Skeletal muscle tissue (tissue), 3 donors: ENCODE measurements at regions not wholly inside any gene's neighbourhood (a gene's known extent, or its start where the extent isn't known, plus 50 kb on each side); places are given as distances from the start of the nearest gene placed in this dataset.
"Not testable (repeated sequence)": the region's sequence is repeated elsewhere in the genome, so short reads cannot be mapped to it uniquely, and the experiment has no call there.

ENCODE experiments used
- H3K27ac ChIP-seq: one replicate; pipeline ENCODE4 v1.7.0; 2013; ENCODE audit warnings: mild to moderate bottlenecking, low read depth, low read length, inconsistent platforms
- H3K27me3 ChIP-seq, 3 donors: one replicate each; pipeline ENCODE4 v1.7.0; 2013; ENCODE audit warnings: low read length in 3 of 3; ENCODE audit not compliant: control insufficient read depth in 3 of 3, insufficient read depth in 3 of 3
- H3K36me3 ChIP-seq, 3 donors: one replicate each; pipeline ENCODE4 v1.7.0; 2013; ENCODE audit warnings: low read length in 3 of 3; ENCODE audit not compliant: control insufficient read depth in 3 of 3, insufficient read depth in 3 of 3
- H3K4me1 ChIP-seq, 3 donors: one replicate each; pipeline ENCODE4 v1.7.0; 2013; ENCODE audit warnings: low read length in 3 of 3, mild to moderate bottlenecking in 3 of 3; ENCODE audit not compliant: control insufficient read depth in 3 of 3, insufficient read depth in 3 of 3
- H3K4me3 ChIP-seq, 3 donors: one replicate each; pipeline ENCODE4 v1.7.0; 2013; ENCODE audit warnings: low read length in 3 of 3
- H3K9ac ChIP-seq, 3 donors: one replicate each; pipeline ENCODE4 v1.7.0; 2013; ENCODE audit warnings: low read length in 3 of 3, mild to moderate bottlenecking in 3 of 3, moderate library complexity in 2 of 3, low read depth in 1 of 3
- H3K9me3 ChIP-seq, 3 donors: one replicate each; pipeline ENCODE4 v1.7.0; 2013; ENCODE audit warnings: low read length in 3 of 3; ENCODE audit not compliant: control insufficient read depth in 3 of 3
- donor health status: Osteomylitis.

DNA sequence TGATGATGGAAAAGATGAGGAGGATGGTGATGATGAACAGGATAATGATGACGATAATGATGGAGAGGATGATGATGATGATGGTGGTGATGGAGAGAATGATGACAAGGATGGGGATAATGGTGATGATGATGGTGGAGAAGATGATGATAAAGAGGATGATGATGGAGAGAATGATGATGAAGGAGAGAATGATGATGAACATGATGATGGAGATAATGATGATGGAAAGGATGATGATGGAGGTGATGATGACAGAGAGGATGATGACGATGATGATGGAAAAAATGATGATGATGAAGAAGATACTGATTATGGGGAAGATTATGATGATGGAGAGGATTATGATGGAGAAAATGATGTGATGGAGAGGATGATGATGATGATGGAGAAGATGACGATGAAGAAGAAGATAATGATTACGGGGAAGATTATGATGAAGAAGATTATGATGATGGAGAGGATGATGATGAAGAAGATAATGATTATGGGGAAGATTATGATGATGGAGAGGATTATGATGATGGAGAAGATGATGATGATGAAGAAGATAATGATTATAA, 204.1 kb downstream of the MATN1 start:
- Histone ChIP-seq H3K9me3 (no peaks in the 10 kb centered on the region), H3K27me3 (peaks cover 0 to 3% (median 0%) of the 10 kb centered on the region in 3 donors), H3K9ac (no peak overlapping the region), H3K36me3 (no peaks in the 10 kb centered on the region), H3K27ac (no peak overlapping the region), H3K4me1 (peaks cover 30 to 31% (median 31%) of the 10 kb centered on the region in 3 donors), H3K4me3 (no peak overlapping the region)

DNA sequence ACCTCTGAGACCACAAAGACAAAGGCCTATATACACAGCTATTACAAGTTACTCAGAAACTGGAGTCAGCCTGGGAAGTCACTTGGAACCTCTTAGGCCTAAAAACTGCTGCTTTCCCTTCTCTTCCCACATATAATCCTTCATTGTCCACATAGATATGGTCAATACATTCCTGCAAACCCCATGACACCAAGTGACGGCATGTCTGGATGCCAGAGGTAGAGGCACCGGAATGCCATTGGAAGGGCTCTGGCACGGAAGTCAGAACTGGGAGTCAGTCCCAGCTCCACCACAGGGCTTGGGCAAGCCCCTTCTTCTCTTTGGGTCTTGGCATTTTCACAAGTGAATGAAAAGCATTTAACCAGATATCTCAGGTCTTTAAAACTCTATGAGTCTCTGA, 204.7 kb downstream of the MATN1 start:
- H3K27me3 ChIP-seq = peaks cover 0 to 1% (median 0%) of the 10 kb centered on the region in 3 donors
- peaks cover 26 to 28% (median 27%) of the 10 kb centered on the region in 3 donors for H3K4me1 ChIP-seq
- H3K9me3 ChIP-seq = no peaks in the 10 kb centered on the region
- H3K27ac ChIP-seq = no peak overlapping the region
- no peaks in the 10 kb centered on the region for H3K36me3 ChIP-seq
- no peak overlapping the region for H3K4me3 ChIP-seq
- H3K9ac ChIP-seq = no peak overlapping the region

DNA sequence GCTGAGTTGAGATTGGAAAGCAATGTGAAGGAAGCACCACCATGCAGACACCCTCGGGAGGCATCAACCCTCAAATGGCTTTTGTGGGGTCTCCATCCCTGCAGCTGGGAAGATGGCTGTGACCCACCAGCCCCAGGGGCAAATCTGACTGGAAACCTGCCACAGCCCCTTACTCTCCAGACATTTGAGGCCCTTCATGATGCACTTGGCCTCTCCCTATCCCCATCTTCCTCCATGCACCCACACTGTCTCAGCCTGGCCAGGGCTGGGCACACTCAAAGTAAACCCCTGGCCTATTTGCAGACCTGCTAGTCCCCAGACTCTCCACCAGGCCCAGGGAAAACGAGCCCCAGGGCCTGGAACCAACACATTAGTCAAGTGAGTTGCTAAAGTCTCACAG, 205.2 kb downstream of the MATN1 start:
- Histone ChIP-seq H3K4me3 (no peak overlapping the region), H3K27me3 (no peaks in the 10 kb centered on the region), H3K9ac (no peak overlapping the region), H3K4me1 (peaks cover 21 to 23% (median 22%) of the 10 kb centered on the region in 3 donors), H3K9me3 (no peaks in the 10 kb centered on the region), H3K36me3 (no peaks in the 10 kb centered on the region), H3K27ac (no peak overlapping the region)

DNA sequence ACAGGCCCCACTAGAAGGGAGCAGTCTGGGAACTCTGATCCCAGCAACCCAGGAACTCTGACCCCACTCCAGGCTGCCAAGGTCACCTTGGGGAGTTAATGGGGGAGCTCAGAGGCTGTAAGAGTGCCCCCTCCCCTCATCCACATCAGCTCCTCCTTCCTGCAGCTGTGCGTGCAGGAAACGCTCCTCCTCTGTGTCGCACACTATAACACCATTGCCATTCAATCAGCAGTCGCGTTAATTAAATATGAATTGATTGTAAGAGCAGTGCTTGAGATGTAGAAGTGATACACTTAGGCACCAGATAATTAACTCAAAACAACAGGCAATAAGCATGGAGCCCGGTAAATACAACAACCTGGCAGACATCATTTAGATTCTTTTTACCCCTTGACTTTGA, 205.7 kb downstream of the MATN1 start:
- H3K4me1 ChIP-seq = peaks cover 16 to 18% (median 17%) of the 10 kb centered on the region in 3 donors
- not testable (repeated sequence) for H3K36me3 ChIP-seq, H3K9me3 ChIP-seq, H3K27ac ChIP-seq, H3K27me3 ChIP-seq, H3K4me3 ChIP-seq, H3K9ac ChIP-seq

DNA sequence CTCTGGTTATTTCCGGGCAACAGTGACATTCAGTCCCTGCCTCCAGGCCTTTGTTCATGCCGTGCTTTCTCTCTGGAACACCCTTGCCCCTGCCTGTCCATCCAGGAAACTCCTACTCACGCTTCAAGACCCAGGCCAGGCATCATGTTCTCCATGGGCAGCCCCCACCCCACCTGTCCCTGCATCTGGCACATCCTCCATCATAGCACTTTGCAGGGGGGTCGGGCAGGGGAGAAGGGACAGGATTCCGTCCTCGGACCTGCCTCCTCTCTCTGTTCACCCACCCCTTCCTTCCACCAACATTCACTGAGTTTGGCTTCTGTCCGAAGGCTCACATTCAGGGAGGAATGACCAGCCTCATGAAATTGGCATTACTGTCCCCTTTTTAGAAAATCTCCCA, 206.1 kb downstream of the MATN1 start:
- peaks cover 11 to 13% (median 12%) of the 10 kb centered on the region in 3 donors for H3K4me1 ChIP-seq
- not testable (repeated sequence) for H3K27me3 ChIP-seq, H3K36me3 ChIP-seq, H3K9ac ChIP-seq, H3K4me3 ChIP-seq, H3K27ac ChIP-seq, H3K9me3 ChIP-seq

DNA sequence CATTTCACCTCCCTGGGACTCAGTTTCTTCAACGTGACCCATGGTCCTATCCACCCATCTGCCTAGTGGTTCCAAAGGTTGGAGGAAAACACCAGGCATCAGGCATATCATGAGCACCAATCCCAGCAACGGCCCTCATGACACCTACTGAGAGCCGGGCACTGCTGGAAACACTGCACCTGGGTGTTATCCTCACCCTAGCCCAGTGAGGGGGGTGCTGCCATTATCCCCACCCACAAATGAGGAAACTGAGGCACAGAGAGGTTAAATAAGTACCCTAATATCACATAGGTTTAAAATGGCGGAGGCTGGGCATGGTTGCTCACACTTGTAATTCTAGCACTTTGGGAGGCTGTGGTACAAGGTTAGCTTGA, 206.9 kb downstream of the MATN1 start:
- no peaks in the 10 kb centered on the region for H3K36me3 ChIP-seq
- H3K4me1 ChIP-seq = peaks cover 4 to 6% (median 5%) of the 10 kb centered on the region in 3 donors
- H3K4me3 ChIP-seq = no peak overlapping the region
- no peak overlapping the region for H3K27ac ChIP-seq
- H3K9ac ChIP-seq = no peak overlapping the region
- H3K27me3 ChIP-seq = peaks cover 0 to 3% (median 2%) of the 10 kb centered on the region in 3 donors
- H3K9me3 ChIP-seq = no peaks in the 10 kb centered on the region

DNA sequence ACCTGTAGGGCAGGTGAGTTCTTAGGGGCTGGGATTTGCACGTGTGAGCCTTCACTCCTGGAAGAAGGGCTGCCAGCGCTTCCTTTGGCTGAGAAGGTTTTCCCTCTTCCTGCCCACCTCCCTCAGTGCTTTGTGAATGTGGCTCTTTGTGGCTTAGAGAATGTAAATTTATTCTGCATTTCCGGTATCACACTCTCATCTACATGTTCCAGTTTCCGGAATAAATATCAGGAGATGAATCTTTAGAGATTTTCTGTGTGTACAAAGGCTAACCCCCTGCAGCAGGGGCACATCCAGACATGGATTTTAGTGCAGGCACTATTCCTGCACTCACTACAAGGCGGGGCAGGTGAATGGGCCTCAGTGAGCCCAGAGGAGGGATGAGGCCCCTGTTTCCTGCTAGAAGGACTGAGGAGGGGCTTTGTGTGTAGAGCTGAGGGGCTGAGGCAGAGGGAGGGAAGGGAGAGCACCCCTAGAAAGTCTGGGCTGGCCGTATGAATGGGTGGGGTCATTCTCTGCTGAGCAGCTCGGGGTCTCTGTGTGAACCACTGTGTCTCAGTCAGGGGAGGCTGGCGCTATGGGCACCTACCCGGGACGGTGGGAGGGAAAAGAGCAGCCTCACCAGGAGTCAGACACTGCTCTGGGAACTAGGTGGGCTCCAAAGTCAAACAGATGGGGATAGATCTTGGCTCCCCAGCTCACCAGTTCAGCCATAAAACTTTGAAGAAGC, 207.5 kb downstream of the MATN1 start:
- Histone ChIP-seq H3K9me3 (no peaks in the 10 kb centered on the region), H3K4me3 (no peak overlapping the region), H3K27ac (no peak overlapping the region), H3K4me1 (peaks cover 0 to under 1% (median 0%) of the 10 kb centered on the region in 3 donors), H3K36me3 (no peaks in the 10 kb centered on the region), H3K27me3 (peaks cover 1 to 5% (median 4%) of the 10 kb centered on the region in 3 donors), H3K9ac (no peak overlapping the region)

DNA sequence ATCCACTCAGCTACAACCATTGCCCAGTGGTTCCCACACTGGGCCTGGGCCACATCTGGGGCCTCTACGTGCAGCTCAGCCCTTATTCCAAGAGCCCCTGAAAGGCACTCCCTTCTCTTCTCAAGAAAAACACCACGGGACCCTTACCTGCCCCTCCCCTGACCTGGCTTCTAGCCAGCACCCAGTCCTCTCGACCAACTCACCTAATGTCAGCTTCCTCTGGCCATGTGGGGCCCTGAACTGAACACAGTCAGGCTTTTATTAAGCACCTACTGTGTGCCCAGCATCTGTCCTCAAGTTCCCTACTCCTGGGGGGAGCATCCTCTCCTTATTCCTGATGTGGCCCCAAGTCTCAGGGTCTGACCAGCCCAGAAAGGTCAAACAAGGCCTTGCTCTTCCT, 208.4 kb downstream of the MATN1 start:
- H3K4me1 ChIP-seq = no peaks in the 10 kb centered on the region
- H3K9ac ChIP-seq = no peak overlapping the region
- no peaks in the 10 kb centered on the region for H3K36me3 ChIP-seq
- H3K4me3 ChIP-seq = no peak overlapping the region
- H3K27ac ChIP-seq = no peak overlapping the region
- H3K27me3 ChIP-seq = peaks cover 3 to 5% (median 4%) of the 10 kb centered on the region in 3 donors
- no peaks in the 10 kb centered on the region for H3K9me3 ChIP-seq

DNA sequence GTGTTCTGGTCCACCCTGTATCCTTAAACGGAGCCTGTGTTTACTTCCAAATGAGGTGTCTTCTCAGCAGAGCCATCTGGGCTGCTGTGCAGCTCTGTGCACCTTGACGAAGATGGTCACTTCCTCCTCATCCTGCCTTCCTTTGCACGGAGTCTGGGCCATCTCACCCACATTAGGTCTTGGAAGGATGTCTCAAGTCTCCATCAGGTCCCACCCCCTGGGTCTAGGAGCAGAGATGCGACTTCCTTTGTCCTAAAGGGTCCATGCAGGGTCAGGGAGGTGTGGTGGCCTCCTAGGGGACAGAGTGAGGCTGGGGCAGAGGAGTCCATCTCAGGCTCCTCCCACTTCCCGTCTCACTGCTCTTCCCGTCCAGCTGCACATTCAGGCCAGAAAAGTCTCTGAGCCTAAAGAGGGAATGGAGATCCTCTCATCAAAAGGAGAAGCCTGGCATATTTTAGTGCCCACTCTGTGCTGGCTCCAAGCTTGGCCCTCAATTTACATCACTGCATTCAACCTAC, 209.2 kb downstream of the MATN1 start:
- Histone ChIP-seq H3K27me3 (peaks cover 4 to 10% (median 7%) of the 10 kb centered on the region in 3 donors), H3K4me3 (no peak overlapping the region), H3K4me1 (no peaks in the 10 kb centered on the region), H3K36me3 (no peaks in the 10 kb centered on the region), H3K27ac (no peak overlapping the region), H3K9me3 (no peaks in the 10 kb centered on the region), H3K9ac (no peak overlapping the region)

DNA sequence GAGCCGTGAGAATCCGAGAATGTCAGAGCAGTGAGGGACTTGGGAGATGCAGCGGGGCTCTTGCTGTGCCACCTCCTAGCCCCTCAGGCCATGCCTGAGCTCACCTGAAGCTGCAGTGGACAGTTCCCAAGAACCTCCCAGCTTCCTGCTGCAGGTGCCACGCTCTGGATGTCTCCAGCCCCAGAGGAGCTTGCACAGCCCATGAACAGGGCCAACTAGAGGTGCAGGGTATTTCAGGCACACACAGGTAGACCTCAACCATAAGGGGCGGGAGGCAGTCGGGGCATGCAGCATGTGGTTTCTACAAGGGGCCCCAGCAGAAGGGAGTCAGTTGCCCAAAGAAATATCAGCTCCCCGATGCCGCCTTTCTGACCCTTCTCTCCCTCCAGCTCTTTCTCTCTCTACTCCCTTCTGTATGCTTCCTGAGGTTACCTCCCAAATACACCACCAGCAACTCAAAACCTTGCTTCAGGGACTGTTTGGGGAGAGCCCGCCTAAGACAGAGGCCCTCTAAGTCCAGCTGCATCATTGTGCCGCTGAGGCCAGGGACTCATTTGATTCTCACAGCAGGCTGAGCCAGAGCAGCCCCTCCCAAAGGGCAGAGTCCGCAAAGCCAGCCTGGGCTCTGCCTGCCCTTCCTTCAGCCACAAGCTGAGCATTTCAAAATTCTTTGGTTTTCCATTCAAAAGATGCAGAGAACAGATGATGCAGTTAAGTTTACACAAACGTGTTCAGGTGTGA, 209.8 kb downstream of the MATN1 start:
- Histone ChIP-seq H3K36me3 (no peaks in the 10 kb centered on the region), H3K9ac (no peak overlapping the region), H3K27ac (no peak overlapping the region), H3K4me1 (no peaks in the 10 kb centered on the region), H3K4me3 (no peak overlapping the region), H3K27me3 (peaks cover 4 to 13% (median 12%) of the 10 kb centered on the region in 3 donors), H3K9me3 (no peaks in the 10 kb centered on the region)
